GM21529 (cell line): ENCODE measurements at regions not wholly inside any gene's neighbourhood (a gene's known extent, or its start where the extent isn't known, plus 50 kb on each side); places are given as distances from the start of the nearest gene placed in this dataset.

Source experiments
- ATAC-seq: cut with Tn5 transposase; IDR thresholded peaks from one replicate; pipeline ENCODE4 v1.9.1; 2021; ENCODE audit not compliant: unreplicated experiment

- ATAC-seq: no peak
Observed at GRCh38 chr17:52762147-52762793, 603.8 kb upstream of the CA10 start.

GRCh38 chr17:52759864-52760263, 601.4 kb upstream of the CA10 start:
- ATAC-seq: no peak

GRCh38 chr17:52758481-52758880, 600.0 kb upstream of the CA10 start:
- ATAC-seq: no peak

- no peak for ATAC-seq
Observed at GRCh38 chr17:52756746-52757145, 598.2 kb upstream of the CA10 start.

- no peak for ATAC-seq
Observed at GRCh38 chr17:52754838-52755237, 596.3 kb upstream of the CA10 start.

- ATAC-seq: no peak
Observed at GRCh38 chr17:52751051-52751450, 592.5 kb upstream of the CA10 start.

- no peak for ATAC-seq
Observed at GRCh38 chr17:52744179-52744578, 585.7 kb upstream of the CA10 start.

- ATAC-seq: no peak
Observed at GRCh38 chr17:52740006-52740405, 581.5 kb upstream of the CA10 start.

- no peak for ATAC-seq
Observed at GRCh38 chr17:52738791-52739190, 580.3 kb upstream of the CA10 start.

- ATAC-seq: no peak
Observed at GRCh38 chr17:52737071-52737470, 578.6 kb upstream of the CA10 start.

GRCh38 chr17:52732841-52733240, 574.3 kb upstream of the CA10 start:
- ATAC-seq: no peak

GRCh38 chr17:52724578-52724977, 566.1 kb upstream of the CA10 start:
- ATAC-seq: no peak

GRCh38 chr17:52721910-52722309, 563.4 kb upstream of the CA10 start:
- ATAC-seq: no peak

GRCh38 chr17:52710363-52710901, 551.9 kb upstream of the CA10 start:
- ATAC-seq: no peak

GRCh38 chr17:52709724-52710123, 551.2 kb upstream of the CA10 start:
- ATAC-seq: no peak

- ATAC-seq: no peak
Observed at GRCh38 chr17:52696362-52696761, 537.8 kb upstream of the CA10 start.

- no peak for ATAC-seq
Observed at GRCh38 chr17:52686140-52686539, 527.6 kb upstream of the CA10 start.

- no peak for ATAC-seq
Observed at GRCh38 chr17:52681480-52681879, 523.0 kb upstream of the CA10 start.

GRCh38 chr17:52678211-52678610, 519.7 kb upstream of the CA10 start:
- ATAC-seq: no peak

- ATAC-seq: no peak
Observed at GRCh38 chr17:52674686-52675085, 516.2 kb upstream of the CA10 start.

- no peak for ATAC-seq
Observed at GRCh38 chr17:52673791-52674190, 515.3 kb upstream of the CA10 start.

GRCh38 chr17:52666264-52666663, 507.8 kb upstream of the CA10 start:
- ATAC-seq: no peak

- ATAC-seq: no peak
Observed at GRCh38 chr17:52660692-52661091, 502.2 kb upstream of the CA10 start.
